ENCODE measurements at regions not wholly inside any gene's neighbourhood (a gene's known extent, or its start where the extent isn't known, plus 50 kb on each side); places are given as distances from the start of the nearest gene placed in this dataset.

DNA sequence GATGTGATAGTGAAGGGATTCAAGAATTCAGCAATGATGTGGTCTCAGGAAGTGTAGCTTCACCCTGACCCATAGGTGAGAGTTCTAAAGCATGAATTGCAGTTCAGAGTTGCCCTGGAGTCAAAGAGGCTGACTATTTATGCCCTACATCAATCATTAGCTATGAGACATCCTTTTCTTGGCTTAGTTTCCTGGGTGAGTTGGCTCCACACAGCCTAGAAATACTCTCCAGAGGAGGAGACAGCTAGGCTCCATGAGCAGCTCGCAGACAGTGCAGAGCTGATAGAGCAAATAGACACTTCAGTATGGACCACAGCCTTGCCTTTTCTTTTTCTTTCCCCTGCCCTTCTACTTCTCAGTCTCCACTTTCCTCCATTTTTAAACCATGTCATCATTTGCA is 1651.8 kb downstream of the MAT2B start:
- FAIRE-seq, result no peak
- no peaks in the 10 kb centered on the region for H3K27me3 ChIP-seq (ENCODE audit: control insufficient read depth in 2 of 2, insufficient read depth in 2 of 2, low read length in 2 of 2)

More for the DNA sequence above, 1651.8 kb downstream of the MAT2B start:
- Histone ChIP-seq H3K36me3 (ENCODE audit: control insufficient read depth in 2 of 2, extremely low read depth in 1 of 2, insufficient read depth in 2 of 2, low read length in 2 of 2) (no peaks in the 10 kb centered on the region), H3K79me2 (ENCODE audit: control insufficient read depth, insufficient read depth, low read length) (no peaks in the 10 kb centered on the region), H3K9me1 (replicated peaks; ENCODE audit: control insufficient read depth, extremely low read depth, insufficient read depth, low read length) (no peaks in the 10 kb centered on the region), H3K9me3 (replicated peaks; ENCODE audit: control insufficient read depth, insufficient read depth, low read length) (no peaks in the 10 kb centered on the region), H4K20me1 (replicated peaks; ENCODE audit: control insufficient read depth, extremely low read depth, insufficient read depth, low read length) (no peaks in the 10 kb centered on the region), H3K9ac (replicated peaks; ENCODE audit: extremely low read depth, insufficient read depth, low read length) (no peak overlapping the region), H2AFZ (ENCODE audit: low read depth, low read length) (no peak overlapping the region), H3K4me1 (ENCODE audit: control insufficient read depth, extremely low read depth, insufficient read depth, low read length) (no peaks in the 10 kb centered on the region), H3K4me3 (replicated peaks in 1 of 3; ENCODE audit: insufficient read depth in 1 of 3, low read depth in 1 of 3, low read length in 3 of 3) (no peak overlapping the region), H3K27ac (ENCODE audit: insufficient read depth, low read depth, low read length) (no peak overlapping the region), H3K4me2 (ENCODE audit: insufficient read depth, low read length) (no peak overlapping the region)
- TF ChIP-seq POLR2A (IDR thresholded peaks at IDR 0.05; ENCODE audit: low read depth, low read length) (no peak), MAX (IDR thresholded peaks at IDR 0.05; ENCODE audit: insufficient read depth, insufficient read length) (no peak), JUN (IDR thresholded peaks at IDR 0.05; ENCODE audit: borderline replicate concordance, insufficient read depth, insufficient read length, low read depth) (no peak), CTCF (IDR thresholded peaks at IDR 0.05; ENCODE audit: extremely low read depth in 1 of 2, insufficient read depth in 1 of 2, low read depth in 1 of 2, low read length in 2 of 2) (no peak), MYC (IDR thresholded peaks at IDR 0.05; ENCODE audit: low read depth, low read length) (no peak), FOS (IDR thresholded peaks at IDR 0.05; ENCODE audit: borderline replicate concordance, insufficient read depth, low read length) (no peak)
- dilution Hi-C loops (cut with MboI; ENCODE audit: extremely low pct_ligation_motif_present, low sequenced_read_pairs), result no loop called here
- ChIA-PET POLR2A (no interaction called here), CTCF (no interaction called here)
- no TSS peak for BruUV-seq (replicated peaks)
- intact Hi-C loops (cut with micrococcal nuclease), result no loop called here
- DNase-seq (ENCODE audit: low read depth, low spot score), result no peak

Data from endothelial cell of umbilical vein (primary cell).